GM18520 (cell line): ENCODE measurements at regions not wholly inside any gene's neighbourhood (a gene's known extent, or its start where the extent isn't known, plus 50 kb on each side); places are given as distances from the start of the nearest gene placed in this dataset.

Experiments used
- ATAC-seq: cut with Tn5 transposase; IDR thresholded peaks from one replicate; pipeline ENCODE4 v1.9.1; 2021; ENCODE audit not compliant: unreplicated experiment

DNA sequence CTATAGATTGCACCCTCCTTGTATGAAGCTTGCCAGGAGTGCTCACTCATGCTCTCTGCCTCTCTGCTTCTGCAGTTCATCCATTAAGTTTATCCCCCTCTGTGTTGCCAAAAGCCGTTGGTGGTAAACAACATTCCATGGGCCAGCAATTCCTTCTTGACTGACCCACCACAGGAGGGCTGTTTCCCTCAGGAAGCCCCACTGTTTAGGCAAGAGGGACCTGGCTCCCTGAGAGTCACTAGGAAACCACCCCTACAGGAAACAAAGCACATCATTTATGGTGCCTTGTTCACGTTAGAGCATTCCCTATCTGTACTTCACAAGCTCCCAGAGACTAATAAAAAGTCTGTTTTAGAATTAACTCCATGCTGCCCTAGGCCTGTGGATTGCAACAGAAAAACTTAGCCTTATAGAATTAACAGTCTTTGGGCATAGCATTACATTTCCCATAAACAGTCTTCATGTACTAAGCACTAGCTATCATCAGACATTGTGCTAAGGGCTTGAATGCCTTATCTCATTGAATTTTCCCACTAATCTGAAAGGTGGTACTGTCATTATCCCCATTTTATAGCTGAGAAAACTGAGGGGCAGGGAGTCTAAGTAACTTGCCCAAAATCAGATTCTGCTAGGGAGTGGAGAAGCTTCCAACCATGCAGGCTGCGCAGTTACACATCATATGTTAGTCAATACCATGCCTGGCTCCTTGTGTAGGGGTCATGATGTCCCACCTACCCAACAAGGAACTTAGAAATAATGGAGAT lies 149.9 kb downstream of the SHQ1 start:
- ATAC-seq: no peak

- ATAC-seq: no peak
These were observed 150.5 kb downstream of the SHQ1 start for GRCh38 chr3:72697717-72698116.

DNA sequence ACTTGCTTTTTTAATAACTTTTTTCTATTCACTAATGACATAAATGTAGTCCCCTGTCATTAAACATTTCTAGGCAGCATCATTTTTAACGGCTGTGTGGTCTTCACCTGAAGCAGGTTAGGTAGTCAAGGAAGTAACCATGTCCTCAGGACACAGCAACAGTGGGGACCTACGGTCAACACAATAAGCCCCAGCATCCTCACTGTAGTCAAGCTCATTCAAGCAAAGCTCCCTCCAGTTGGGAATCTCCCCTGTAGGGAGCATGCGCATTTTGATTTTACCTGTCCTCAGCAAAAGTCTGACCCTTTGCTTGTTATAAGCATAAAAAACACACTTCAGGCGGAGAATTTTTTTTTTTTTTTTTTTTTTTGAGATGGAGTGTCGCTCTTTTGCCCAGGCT lies 151.4 kb downstream of the SHQ1 start:
- ATAC-seq: no peak

DNA sequence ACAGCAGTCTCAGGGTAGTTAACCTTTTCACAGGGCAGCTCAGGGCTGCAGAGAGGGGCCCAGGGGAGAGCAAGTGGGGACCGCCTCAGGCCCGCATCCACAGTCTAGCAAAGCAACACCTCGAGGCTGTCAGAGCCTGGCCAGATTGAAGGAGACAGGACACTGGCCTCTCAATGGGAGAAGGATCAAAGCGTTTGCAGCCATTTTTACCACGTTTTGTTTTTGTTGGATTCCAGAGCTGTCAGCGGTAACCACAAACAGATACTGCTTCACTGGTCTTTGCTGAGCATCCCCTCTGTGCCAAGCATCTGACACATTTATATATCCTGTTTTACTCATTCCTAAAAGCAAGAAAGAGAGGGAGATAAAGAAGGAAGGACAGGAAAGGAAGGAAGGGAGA lies 153.8 kb downstream of the SHQ1 start:
- no peak for ATAC-seq

- no peak for ATAC-seq
These were observed 155.3 kb downstream of the SHQ1 start for GRCh38 chr3:72692990-72693389.

DNA sequence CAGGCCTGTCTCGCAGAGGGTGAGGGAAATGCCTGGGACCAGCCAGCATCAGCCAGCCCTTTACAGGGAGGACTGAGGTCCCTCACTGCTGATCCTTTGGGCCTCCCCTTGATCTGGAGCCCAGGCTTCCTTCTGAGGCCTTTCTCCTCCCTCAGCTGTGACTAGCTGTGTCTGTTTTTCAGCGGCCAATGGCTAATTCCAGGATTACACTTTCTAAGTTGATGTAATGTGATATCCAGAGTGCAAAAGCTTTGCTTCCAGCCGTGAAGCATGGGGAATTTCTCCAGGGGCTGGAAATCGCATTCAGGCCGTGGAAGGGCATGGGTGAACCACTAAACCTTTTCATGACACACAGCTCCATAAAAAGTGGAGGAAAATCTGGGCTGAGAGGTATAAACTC lies 157.6 kb downstream of the SHQ1 start:
- ATAC-seq: no peak

GRCh38 chr3:72682936-72683452 lies 165.3 kb downstream of the SHQ1 start:
- peak; percentile 57 for ATAC-seq

- ATAC-seq: no peak
These were observed 166.6 kb downstream of the SHQ1 start for GRCh38 chr3:72681598-72681997.

- no peak for ATAC-seq
These were observed 167.5 kb downstream of the SHQ1 start for GRCh38 chr3:72680766-72681165.

DNA sequence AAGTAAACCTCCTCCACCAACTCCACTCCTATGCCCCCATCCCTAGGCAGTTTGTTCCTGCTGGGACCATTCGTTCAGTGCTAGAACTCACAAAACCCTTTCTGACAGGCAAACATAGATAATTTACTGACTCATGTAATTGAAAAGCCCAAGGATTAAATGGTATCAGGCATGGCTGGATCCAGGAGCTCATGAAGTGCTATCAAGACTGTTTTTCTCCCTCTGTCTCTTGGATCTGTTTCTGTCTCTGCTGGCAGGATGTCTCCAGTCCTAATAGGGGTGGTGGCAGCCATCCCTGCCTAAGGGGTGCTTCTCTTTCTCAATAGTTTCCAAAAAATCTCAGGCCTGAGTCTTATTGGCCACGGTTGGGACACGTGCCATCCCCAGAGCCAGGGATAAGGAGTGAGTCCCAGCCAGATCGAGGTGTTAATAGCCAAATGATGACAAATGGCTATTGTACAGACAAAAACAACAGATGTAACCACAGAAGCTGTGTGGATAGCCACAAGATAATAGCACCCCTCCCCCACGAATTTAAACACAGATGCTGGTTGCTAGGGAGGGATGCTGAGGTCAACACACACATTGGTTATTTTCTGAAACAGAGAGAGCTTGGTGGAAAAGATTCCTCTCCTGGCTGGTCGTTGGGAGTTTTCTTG lies 168.6 kb downstream of the SHQ1 start:
- ATAC-seq: no peak

GRCh38 chr3:72678867-72679266 lies 169.4 kb downstream of the SHQ1 start:
- peak; percentile 28 for ATAC-seq

- ATAC-seq: no peak
These were observed 169.9 kb downstream of the SHQ1 start for GRCh38 chr3:72678380-72678779.

DNA sequence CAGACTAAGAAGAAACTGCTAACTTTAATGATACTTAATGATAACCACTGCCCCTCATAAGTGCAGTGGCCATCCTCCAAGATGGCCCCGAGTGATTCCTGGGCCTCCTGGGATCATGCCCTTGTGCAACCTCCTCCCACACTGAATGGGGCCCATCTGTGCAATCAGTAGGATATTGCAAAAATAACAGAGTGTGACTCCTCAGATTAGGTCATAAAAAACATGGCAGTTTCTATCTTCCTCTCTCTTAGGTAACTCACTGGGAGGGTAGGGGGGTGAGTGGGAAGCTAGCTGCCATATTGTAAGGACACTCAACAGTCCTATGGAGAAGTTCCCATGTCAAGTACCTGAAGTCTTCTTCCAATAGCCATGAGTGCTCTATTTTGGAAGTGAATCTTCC lies 173.0 kb downstream of the SHQ1 start:
- ATAC-seq: no peak

DNA sequence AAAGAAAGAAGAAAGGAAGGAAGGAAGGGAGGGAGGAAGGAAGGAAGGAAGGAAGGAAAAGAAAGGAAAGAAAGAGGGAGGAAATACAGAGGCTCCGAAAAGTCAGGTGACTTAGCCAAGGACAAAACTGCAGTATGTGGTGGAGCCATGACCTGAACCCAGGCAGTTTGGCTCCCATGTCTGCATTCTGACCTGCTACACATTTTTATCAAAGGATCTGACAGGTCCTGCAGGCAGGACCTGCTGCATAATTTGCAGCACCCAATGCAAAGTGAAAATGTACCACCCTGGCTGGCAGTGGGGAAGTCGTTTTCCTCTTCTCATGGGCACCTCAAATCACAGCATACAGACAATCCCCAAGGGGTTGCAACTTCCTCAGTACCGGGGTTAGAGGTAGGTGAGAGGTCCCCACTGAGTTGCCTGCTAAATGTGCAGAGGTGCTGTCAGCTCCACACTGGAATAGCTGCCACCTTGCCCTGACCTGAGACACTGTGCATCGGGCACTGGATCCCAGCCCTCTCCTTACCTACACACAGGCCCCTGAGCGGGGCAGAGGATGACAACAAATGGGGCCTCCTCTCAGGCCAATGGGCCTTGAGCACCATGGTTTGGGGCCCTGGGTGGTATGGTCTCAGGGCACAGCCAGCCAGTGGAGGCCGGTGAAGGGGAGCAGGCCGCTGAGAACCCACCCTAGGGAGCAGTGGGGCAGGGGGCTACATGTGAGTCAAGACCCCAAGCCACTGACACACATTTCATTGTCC lies 175.1 kb downstream of the SHQ1 start:
- ATAC-seq: no peak

DNA sequence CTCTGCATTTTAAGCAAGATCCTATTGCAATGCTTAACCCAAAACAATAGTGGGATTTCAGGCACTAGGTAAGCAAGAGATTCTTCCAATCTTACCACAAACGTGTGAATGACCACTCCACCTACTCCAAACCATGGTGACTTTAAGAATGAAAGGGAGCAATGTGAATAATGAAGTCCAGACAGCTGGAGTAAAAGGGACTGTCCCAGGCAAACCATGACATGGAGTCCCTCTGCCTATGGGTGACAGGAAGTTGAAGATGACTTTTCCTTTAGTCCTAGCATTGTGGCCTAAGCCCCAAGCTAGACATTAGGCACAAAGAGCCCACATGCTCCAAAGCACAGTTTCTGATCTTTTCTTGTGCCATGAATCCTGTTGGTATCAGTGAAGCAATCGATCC lies 179.0 kb downstream of the SHQ1 start:
- ATAC-seq: no peak

DNA sequence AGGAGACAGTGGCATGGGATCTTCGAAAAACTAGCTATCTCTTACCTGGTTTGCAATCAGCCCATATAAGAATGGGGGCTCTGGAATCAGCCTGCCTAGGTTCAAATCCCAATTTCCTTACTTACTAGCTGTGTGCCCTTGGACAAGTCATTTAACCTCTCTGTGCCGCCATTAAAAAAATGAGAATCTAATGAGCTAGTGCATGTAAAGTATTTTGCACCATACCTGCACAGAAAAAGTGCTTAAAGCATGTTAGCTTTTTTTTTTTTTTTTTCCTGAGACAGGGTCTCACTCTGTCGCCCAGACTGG lies 181.8 kb downstream of the SHQ1 start:
- ATAC-seq: no peak

GRCh38 chr3:72665701-72666446 lies 182.4 kb downstream of the SHQ1 start:
- no peak for ATAC-seq

DNA sequence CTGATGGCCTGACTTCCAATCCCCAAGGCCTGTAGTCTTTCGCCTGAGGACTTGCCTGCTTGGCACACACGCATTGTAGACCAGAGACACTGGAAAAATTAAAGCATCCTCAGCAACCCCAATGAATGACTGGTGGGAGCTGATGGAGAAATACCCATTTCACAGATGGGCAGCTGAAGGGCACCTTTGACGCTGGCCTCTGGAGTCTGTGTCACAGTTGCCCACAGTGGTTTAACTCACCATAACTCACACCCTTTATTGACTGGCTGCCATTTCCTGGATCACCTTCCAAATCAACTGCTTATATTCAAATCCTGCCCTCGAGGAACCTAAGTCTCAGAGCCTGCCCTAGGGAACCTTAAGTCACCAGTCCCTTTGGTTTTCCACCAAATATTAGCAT lies 183.1 kb downstream of the SHQ1 start:
- no peak for ATAC-seq

DNA sequence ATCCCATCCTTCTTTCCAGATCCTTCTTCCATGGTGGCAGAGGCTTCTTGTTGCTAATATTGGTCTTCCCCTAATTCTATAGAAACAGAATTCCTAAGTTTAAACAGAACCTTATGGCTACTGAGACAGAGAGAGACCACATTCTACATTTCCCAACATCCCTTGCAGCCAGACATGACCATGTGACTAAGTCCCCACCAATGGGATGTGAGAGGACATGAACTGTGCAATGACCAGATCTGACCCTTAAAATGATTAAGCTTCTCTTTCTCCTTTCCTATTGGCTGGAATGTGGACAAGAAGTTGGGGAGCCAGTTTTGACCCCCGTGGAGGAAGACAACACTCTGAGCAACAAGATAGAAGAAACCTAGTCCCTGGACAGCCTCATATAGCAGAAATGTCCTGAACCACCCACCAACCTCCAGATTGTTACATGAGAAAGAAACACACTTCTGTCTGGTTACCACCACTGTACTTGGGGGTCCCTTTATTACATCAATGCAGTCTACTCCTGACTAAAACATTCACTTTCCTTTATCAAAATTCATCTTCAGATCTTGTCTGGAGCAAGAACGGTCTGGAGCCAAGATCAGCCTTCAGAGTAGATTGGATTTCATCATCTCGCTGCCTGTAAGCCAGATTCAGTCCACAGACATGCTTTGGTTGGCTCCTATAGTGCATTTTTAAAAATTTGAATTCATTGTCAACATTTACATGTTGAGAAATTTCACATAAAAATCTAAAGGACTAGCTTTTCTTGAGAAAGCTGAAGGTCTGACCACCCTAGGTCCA lies 183.9 kb downstream of the SHQ1 start:
- no peak for ATAC-seq

DNA sequence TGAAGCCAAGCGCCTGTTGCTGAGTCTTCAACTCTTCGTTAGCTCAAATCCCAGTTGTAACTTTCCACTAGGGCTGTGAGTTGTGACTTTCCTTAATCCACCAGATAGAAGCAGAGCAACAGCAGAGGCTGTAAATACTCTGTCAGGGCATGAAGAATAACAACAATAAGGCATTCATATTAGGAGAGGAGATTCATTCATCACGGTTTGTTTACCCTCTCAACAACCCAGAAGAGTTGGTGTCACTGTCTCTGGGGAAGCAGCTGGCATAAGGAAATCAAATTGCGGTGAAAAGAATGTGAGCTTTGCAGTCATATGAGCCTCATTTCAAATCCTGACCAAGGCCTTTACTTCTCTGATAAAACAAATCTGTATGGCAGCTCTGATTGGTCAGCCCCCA lies 184.8 kb downstream of the SHQ1 start:
- no peak for ATAC-seq

DNA sequence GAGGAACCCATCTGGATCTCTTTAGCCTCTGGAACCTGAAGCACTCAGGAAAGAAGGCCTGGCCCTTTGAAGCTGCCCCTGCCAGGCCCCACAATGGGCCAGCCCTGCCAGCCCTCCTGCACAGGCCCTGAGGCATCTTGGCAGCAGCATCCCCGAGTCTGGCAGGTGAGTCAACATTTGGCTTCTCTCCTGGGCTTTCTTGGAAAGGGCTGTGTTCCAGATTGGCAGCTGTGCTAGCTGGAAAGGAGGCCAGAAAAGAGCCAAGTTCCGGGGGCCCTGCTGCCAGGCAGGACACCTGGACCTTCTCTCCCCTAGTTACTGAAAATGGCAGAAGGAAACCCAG lies 187.2 kb downstream of the SHQ1 start:
- no peak for ATAC-seq
